Parathyroid adenoma (tissue), 2 donors: ENCODE measurements at regions not wholly inside any gene's neighbourhood (a gene's known extent, or its start where the extent isn't known, plus 50 kb on each side); places are given as distances from the start of the nearest gene placed in this dataset.
A peak's percentile ranks its signal among the peaks of the same experiment; 100 is the strongest.

Source experiments
- H2AFZ ChIP-seq: fragments of 300-600 bp; sonication (generic); one replicate; pipeline ENCODE4 v1.7.0; 2017; ENCODE audit warnings: antibody characterized with exemption, mild to moderate bottlenecking
- H3K27ac ChIP-seq: fragments of 300-600 bp; sonication (generic); one replicate; pipeline ENCODE4 v1.7.0; 2017
- H3K27me3 ChIP-seq: fragments of 300-600 bp; sonication (generic); one replicate; pipeline ENCODE4 v1.7.0; 2017; ENCODE audit warnings: low read length; ENCODE audit not compliant: control insufficient read depth, insufficient read depth
- H3K36me3 ChIP-seq: fragments of 300-600 bp; sonication (generic); one replicate; pipeline ENCODE4 v1.7.0; 2017; ENCODE audit warnings: low read length; ENCODE audit not compliant: control insufficient read depth, insufficient read depth
- H3K4me1 ChIP-seq: fragments of 300-600 bp; sonication (generic); one replicate; pipeline ENCODE4 v1.7.0; 2017; ENCODE audit warnings: control low read depth
- H3K4me2 ChIP-seq: fragments of 300-600 bp; sonication (generic); one replicate; pipeline ENCODE4 v1.7.0; 2017; ENCODE audit warnings: low read length
- H3K4me3 ChIP-seq: fragments of 300-600 bp; sonication (generic); one replicate; pipeline ENCODE4 v1.7.0; 2017; ENCODE audit warnings: low read depth, low read length
- H3K79me2 ChIP-seq: fragments of 300-600 bp; sonication (generic); one replicate; pipeline ENCODE4 v1.7.0; 2017; ENCODE audit warnings: control low read depth
- H3K9ac ChIP-seq: fragments of 300-600 bp; sonication (generic); one replicate; pipeline ENCODE4 v1.7.0; 2017; ENCODE audit warnings: mild to moderate bottlenecking
- H3K9me3 ChIP-seq: fragments of 300-600 bp; sonication (generic); one replicate; pipeline ENCODE4 v1.7.0; 2017; ENCODE audit warnings: low read length; ENCODE audit not compliant: control insufficient read depth
- CTCF ChIP-seq: fragments of 300-600 bp; sonication (generic); IDR thresholded peaks from one replicate; pipeline ENCODE4 v1.7.0; 2017; ENCODE audit warnings: antibody characterized with exemption, mild to moderate bottlenecking
- donor health status: primary hyperparathyroidism.

GRCh38 chr17:12256380-12256995 is 235.8 kb downstream of the MAP2K4 start:
- Histone ChIP-seq H3K4me3 (no peak overlapping the region), H3K27ac (no peak overlapping the region), H3K4me1 (no peaks in the 10 kb centered on the region), H3K4me2 (no peak overlapping the region), H3K27me3 (no peaks in the 10 kb centered on the region), H3K9me3 (no peaks in the 10 kb centered on the region), H3K9ac (no peak overlapping the region), H3K79me2 (no peaks in the 10 kb centered on the region), H3K36me3 (no peaks in the 10 kb centered on the region), H2AFZ (no peak overlapping the region)
- TF ChIP-seq CTCF, result peak; percentile 80

GRCh38 chr17:12257176-12257575 is 236.5 kb downstream of the MAP2K4 start:
- no peak for TF ChIP-seq CTCF
- no peaks in the 10 kb centered on the region for H3K27me3 ChIP-seq
- H3K4me1 ChIP-seq, result no peaks in the 10 kb centered on the region
- H3K4me2 ChIP-seq, result no peak overlapping the region
- no peaks in the 10 kb centered on the region for H3K79me2 ChIP-seq
- no peaks in the 10 kb centered on the region for H3K36me3 ChIP-seq
- H3K9me3 ChIP-seq, result no peaks in the 10 kb centered on the region
- H3K9ac ChIP-seq, result no peak overlapping the region
- H3K4me3 ChIP-seq, result no peak overlapping the region
- no peak overlapping the region for H2AFZ ChIP-seq
- no peak overlapping the region for H3K27ac ChIP-seq

GRCh38 chr17:12261354-12261753 is 240.7 kb downstream of the MAP2K4 start:
- no peaks in the 10 kb centered on the region for H3K27me3 ChIP-seq
- H3K4me2 ChIP-seq, result no peak overlapping the region
- no peak overlapping the region for H3K4me3 ChIP-seq
- no peak overlapping the region for H3K27ac ChIP-seq
- no peaks in the 10 kb centered on the region for H3K9me3 ChIP-seq
- H3K9ac ChIP-seq, result no peak overlapping the region
- H2AFZ ChIP-seq, result no peak overlapping the region
- no peaks in the 10 kb centered on the region for H3K4me1 ChIP-seq
- H3K36me3 ChIP-seq, result no peaks in the 10 kb centered on the region
- TF ChIP-seq CTCF, result no peak
- no peaks in the 10 kb centered on the region for H3K79me2 ChIP-seq

- Histone ChIP-seq H3K4me2 (no peak overlapping the region), H3K4me1 (no peaks in the 10 kb centered on the region), H3K79me2 (no peaks in the 10 kb centered on the region), H3K4me3 (no peak overlapping the region), H3K9me3 (no peaks in the 10 kb centered on the region), H2AFZ (no peak overlapping the region), H3K36me3 (no peaks in the 10 kb centered on the region), H3K27me3 (no peaks in the 10 kb centered on the region), H3K9ac (no peak overlapping the region), H3K27ac (no peak overlapping the region)
- TF ChIP-seq CTCF, result no peak
Observed at GRCh38 chr17:12269751-12270150, 249.1 kb downstream of the MAP2K4 start.

GRCh38 chr17:12277827-12278226 is 257.1 kb downstream of the MAP2K4 start:
- H3K27ac ChIP-seq, result no peak overlapping the region
- H3K9me3 ChIP-seq, result no peaks in the 10 kb centered on the region
- H3K36me3 ChIP-seq, result no peaks in the 10 kb centered on the region
- H3K4me2 ChIP-seq, result no peak overlapping the region
- no peaks in the 10 kb centered on the region for H3K79me2 ChIP-seq
- H3K27me3 ChIP-seq, result no peaks in the 10 kb centered on the region
- no peak overlapping the region for H3K4me3 ChIP-seq
- TF ChIP-seq CTCF, result no peak
- no peaks in the 10 kb centered on the region for H3K4me1 ChIP-seq
- H3K9ac ChIP-seq, result no peak overlapping the region
- no peak overlapping the region for H2AFZ ChIP-seq
